OCI-LY7 (cell line): ENCODE measurements at regions not wholly inside any gene's neighbourhood (a gene's known extent, or its start where the extent isn't known, plus 50 kb on each side); places are given as distances from the start of the nearest gene placed in this dataset.

Experiments used
- BruUV-seq: library from RNA; stranded (reverse); fragments of 400-500 nt; replicated peaks from 2 replicates; lab custom pipeline; 2021; lab: Mats Ljungman, UMichigan
- CTCF ChIA-PET: fragments of 300-600 bp; sonication (Branson Sonifier 250); formaldehyde crosslinking; loops from one replicate; lab custom pipeline; 2022; ENCODE audit warnings: antibody characterized with exemption; ENCODE audit not compliant: unreplicated experiment; lab: Charles Lee
- POLR2A ChIA-PET: fragments of 300-600 bp; sonication (Branson Sonifier 250); formaldehyde crosslinking; loops from one replicate; lab custom pipeline; 2022; ENCODE audit warnings: antibody characterized with exemption; lab: Charles Lee
- DNase-seq: peaks from one replicate; pipeline ENCODE4 v3.0.0-alpha.2; 2015; ENCODE audit warnings: low spot score
- H2AFZ ChIP-seq: fragments of 200-600 bp; sonication (generic), shearing (Covaris generic); 2 replicates; pipeline ENCODE4 v1.6.1; 2014; ENCODE audit warnings: mild to moderate bottlenecking, antibody characterized with exemption, low read length, moderate library complexity
- H3K27ac ChIP-seq: fragments of 200-600 bp; sonication (generic); 2 replicates; pipeline ENCODE4 v1.5.1; 2014; ENCODE audit warnings: mixed run types, low read depth, mild to moderate bottlenecking, moderate library complexity, low read length, inconsistent platforms; ENCODE audit not compliant: poor library complexity, severe bottlenecking
- H3K36me3 ChIP-seq: fragments of 200-600 bp; sonication (generic); 2 replicates; pipeline ENCODE4 v1.6.1; 2014; ENCODE audit warnings: mild to moderate bottlenecking, antibody characterized with exemption, low read length, moderate library complexity, mixed read lengths; ENCODE audit not compliant: insufficient read depth
- H3K4me1 ChIP-seq: fragments of 200-600 bp; sonication (generic); 2 replicates; pipeline ENCODE4 v1.5.1; 2014; ENCODE audit warnings: mild to moderate bottlenecking, low read length; ENCODE audit not compliant: insufficient read depth, poor library complexity, severe bottlenecking
- H3K4me2 ChIP-seq: fragments of 200-600 bp; sonication (generic); 2 replicates; pipeline ENCODE4 v1.6.1; 2014; ENCODE audit warnings: mild to moderate bottlenecking, low read length
- H3K4me3 ChIP-seq: fragments of 200-600 bp; sonication (generic); 2 replicates; pipeline ENCODE4 v1.5.1; 2014; ENCODE audit warnings: mild to moderate bottlenecking, low read depth, low read length; ENCODE audit not compliant: poor library complexity, severe bottlenecking
- H3K79me2 ChIP-seq: fragments of 200-600 bp; sonication (generic); 2 replicates; pipeline ENCODE4 v1.6.1; 2016; ENCODE audit warnings: low read depth, mild to moderate bottlenecking, low read length, moderate library complexity, mixed read lengths; ENCODE audit not compliant: insufficient read depth
- H3K9me2 ChIP-seq: fragments of 200-600 bp; sonication (generic); 2 replicates; pipeline ENCODE4 v1.6.1; 2016; ENCODE audit warnings: mild to moderate bottlenecking, low read length, mixed read lengths; ENCODE audit not compliant: insufficient read depth
- H3K9me3 ChIP-seq: fragments of 200-600 bp; sonication (generic); 2 replicates; pipeline ENCODE4 v1.6.1; 2014; ENCODE audit warnings: mild to moderate bottlenecking, mixed run types, low read length, mixed read lengths
- H4K20me1 ChIP-seq: fragments of 200-600 bp; sonication (generic); 2 replicates; pipeline ENCODE4 v1.6.1; 2014; ENCODE audit warnings: mild to moderate bottlenecking, antibody characterized with exemption, low read length, moderate library complexity, mixed read lengths; ENCODE audit not compliant: insufficient read depth
- EZH2phosphoT487 ChIP-seq: fragments of 200-600 bp; sonication (generic); IDR thresholded peaks from 2 replicates; pipeline ENCODE4 v1.6.1; 2018; ENCODE audit warnings: low read depth, borderline replicate concordance, mild to moderate bottlenecking, mixed run types, antibody characterized with exemption, low read length, moderate library complexity, mixed read lengths
- intact Hi-C: fragments of 100-400 bp; cut with micrococcal nuclease; formaldehyde crosslinking; loops from one replicate; pipeline ENCODE4 v1.10.0; 2022; ENCODE audit not compliant: unreplicated experiment
- TF ChIP-seq, protein P1 (sequence below): fragments of 200-600 bp; sonication (generic); conservative IDR thresholded peaks from 2 replicates; pipeline ENCODE4 v1.5.1; 2014; ENCODE audit warnings: mild to moderate bottlenecking, antibody characterized with exemption, low read length, moderate library complexity, mixed read lengths

DNA sequence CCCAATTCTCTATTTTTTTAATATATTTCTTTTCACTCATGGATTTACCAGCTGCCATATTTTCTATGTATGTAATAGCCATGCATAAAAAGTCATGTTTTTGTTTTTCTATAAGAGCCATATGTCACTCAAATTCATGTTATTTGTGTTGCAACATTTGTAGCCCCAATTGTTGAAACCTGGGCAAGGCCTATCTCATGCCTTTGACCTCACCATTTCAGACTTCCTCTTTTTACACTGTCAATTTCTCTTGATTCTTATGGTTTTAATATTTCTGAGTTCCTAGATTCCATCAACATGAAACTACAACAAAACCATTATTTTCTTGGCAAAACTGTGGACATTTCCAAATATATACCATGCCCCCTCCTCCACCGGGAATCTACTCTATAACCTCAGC is 647.5 kb downstream of the C12orf50 start:
- H3K4me1 ChIP-seq, result no peaks in the 10 kb centered on the region
- TF ChIP-seq, protein P1, sequence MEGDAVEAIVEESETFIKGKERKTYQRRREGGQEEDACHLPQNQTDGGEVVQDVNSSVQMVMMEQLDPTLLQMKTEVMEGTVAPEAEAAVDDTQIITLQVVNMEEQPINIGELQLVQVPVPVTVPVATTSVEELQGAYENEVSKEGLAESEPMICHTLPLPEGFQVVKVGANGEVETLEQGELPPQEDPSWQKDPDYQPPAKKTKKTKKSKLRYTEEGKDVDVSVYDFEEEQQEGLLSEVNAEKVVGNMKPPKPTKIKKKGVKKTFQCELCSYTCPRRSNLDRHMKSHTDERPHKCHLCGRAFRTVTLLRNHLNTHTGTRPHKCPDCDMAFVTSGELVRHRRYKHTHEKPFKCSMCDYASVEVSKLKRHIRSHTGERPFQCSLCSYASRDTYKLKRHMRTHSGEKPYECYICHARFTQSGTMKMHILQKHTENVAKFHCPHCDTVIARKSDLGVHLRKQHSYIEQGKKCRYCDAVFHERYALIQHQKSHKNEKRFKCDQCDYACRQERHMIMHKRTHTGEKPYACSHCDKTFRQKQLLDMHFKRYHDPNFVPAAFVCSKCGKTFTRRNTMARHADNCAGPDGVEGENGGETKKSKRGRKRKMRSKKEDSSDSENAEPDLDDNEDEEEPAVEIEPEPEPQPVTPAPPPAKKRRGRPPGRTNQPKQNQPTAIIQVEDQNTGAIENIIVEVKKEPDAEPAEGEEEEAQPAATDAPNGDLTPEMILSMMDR, result no peak
- TF ChIP-seq EZH2phosphoT487, result no peak
- ChIA-PET CTCF (no interaction called here), POLR2A (no interaction called here)
- H3K4me2 ChIP-seq, result no peak overlapping the region
- no TSS peak for BruUV-seq
- no peaks in the 10 kb centered on the region for H3K36me3 ChIP-seq
- H2AFZ ChIP-seq, result no peak overlapping the region
- H3K9me3 ChIP-seq, result no peaks in the 10 kb centered on the region
- no peak overlapping the region for H3K27ac ChIP-seq
- no peaks in the 10 kb centered on the region for H3K79me2 ChIP-seq
- no peak overlapping the region for H3K4me3 ChIP-seq
- no peaks in the 10 kb centered on the region for H3K9me2 ChIP-seq
- no peaks in the 10 kb centered on the region for H4K20me1 ChIP-seq
- intact Hi-C loops, result no loop called here
- no peak for DNase-seq

DNA sequence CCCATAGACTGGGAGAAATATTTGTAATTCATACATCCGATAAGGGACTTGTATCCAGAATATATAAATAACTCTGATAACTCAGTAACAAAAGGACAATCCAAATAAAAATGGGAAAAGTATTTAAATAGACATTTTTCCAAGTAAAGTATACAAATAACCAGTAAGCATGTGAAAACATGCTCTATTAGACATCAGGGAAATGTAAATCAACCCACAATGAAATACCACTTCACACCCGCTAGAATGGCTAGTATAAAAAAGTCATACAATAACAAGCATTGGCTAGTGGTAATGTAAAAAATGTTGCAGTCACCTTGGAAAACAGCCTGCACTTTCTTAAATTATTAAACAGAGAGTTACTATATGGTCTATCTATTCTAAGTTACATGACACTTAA is 650.7 kb downstream of the C12orf50 start:
- Histone ChIP-seq H3K4me1 (no peaks in the 10 kb centered on the region), H3K36me3 (no peaks in the 10 kb centered on the region), H3K9me3 (no peaks in the 10 kb centered on the region), H2AFZ (no peak overlapping the region), H3K4me3 (no peak overlapping the region), H3K27ac (no peak overlapping the region), H3K79me2 (no peaks in the 10 kb centered on the region), H3K9me2 (no peaks in the 10 kb centered on the region), H3K4me2 (no peak overlapping the region), H4K20me1 (no peaks in the 10 kb centered on the region)
- no peak for TF ChIP-seq EZH2phosphoT487
- TF ChIP-seq, protein P1, result no peak
- CTCF ChIA-PET, result no interaction called here
- no peak for DNase-seq
- POLR2A ChIA-PET, result no interaction called here
- intact Hi-C loops, result no loop called here
- BruUV-seq, result no TSS peak

DNA sequence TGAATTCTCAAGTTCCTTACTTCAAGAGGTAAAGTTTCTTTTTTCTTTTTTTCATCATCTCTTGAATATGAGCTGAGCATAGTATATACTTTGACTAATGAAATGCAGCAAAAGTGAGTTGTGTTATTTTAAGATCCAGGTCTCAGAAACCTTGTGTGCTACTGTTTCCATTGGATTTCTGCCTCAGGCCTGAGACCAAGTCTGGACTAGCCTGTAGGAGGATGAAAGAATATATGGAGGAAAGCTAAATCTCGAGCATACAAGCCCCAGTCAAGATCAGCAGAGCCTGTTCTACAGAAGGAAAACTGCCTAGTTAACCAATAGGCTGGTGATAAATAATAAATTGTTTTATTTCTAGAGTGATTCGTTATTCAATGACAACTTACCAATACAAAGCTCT is 652.5 kb downstream of the C12orf50 start:
- no peaks in the 10 kb centered on the region for H3K36me3 ChIP-seq
- no peaks in the 10 kb centered on the region for H3K4me1 ChIP-seq
- H3K4me2 ChIP-seq, result no peak overlapping the region
- ChIA-PET CTCF (no interaction called here), POLR2A (interaction anchor here (0.6 kb wide), 1 partner anchor 1570 kb away, joined by 3 read pairs; no protein-coding TSS in a partner anchor)
- H4K20me1 ChIP-seq, result no peaks in the 10 kb centered on the region
- H3K9me3 ChIP-seq, result no peaks in the 10 kb centered on the region
- H3K9me2 ChIP-seq, result no peaks in the 10 kb centered on the region
- TF ChIP-seq EZH2phosphoT487, result no peak
- TF ChIP-seq, protein P1, result no peak
- no peaks in the 10 kb centered on the region for H3K79me2 ChIP-seq
- BruUV-seq, result no TSS peak
- H2AFZ ChIP-seq, result no peak overlapping the region
- no peak overlapping the region for H3K4me3 ChIP-seq
- intact Hi-C loops, result no loop called here
- DNase-seq, result no peak
- H3K27ac ChIP-seq, result no peak overlapping the region
